Stimulated activated memory B cell treated with anti-CD40 and anti-IgM and Interleukin-4, amounts not matched to agents 10 μg/mL and 1 μg/mL and 100 μg/mL, for 72 hours (primary cell): ENCODE measurements at regions not wholly inside any gene's neighbourhood (a gene's known extent, or its start where the extent isn't known, plus 50 kb on each side); places are given as distances from the start of the nearest gene placed in this dataset.
"Not testable (repeated sequence)": the region's sequence is repeated elsewhere in the genome, so short reads cannot be mapped to it uniquely, and the experiment has no call there.

Experiments used
- ATAC-seq: fragments of 150-1000 bp; cut with Tn5 transposase; 2 replicates; pipeline ENCODE4 v1.10.0; 2021
- H3K27ac Mint-ChIP-seq: one replicate; pipeline ENCODE4 v1.8.0; 2022; ENCODE audit warnings: mild to moderate bottlenecking, mixed read lengths
- H3K27me3 Mint-ChIP-seq: one replicate; pipeline ENCODE4 v1.8.0; 2022; ENCODE audit warnings: mixed read lengths
- H3K36me3 Mint-ChIP-seq: one replicate; pipeline ENCODE4 v1.8.0; 2022; ENCODE audit warnings: mixed read lengths
- H3K4me1 Mint-ChIP-seq: one replicate; pipeline ENCODE4 v1.8.0; 2022; ENCODE audit warnings: mixed read lengths
- H3K4me3 Mint-ChIP-seq: one replicate; pipeline ENCODE4 v1.8.0; 2022; ENCODE audit warnings: mild to moderate bottlenecking, moderate library complexity, mixed read lengths
- H3K9me3 Mint-ChIP-seq: one replicate; pipeline ENCODE4 v1.8.0; 2022; ENCODE audit warnings: mixed read lengths

DNA sequence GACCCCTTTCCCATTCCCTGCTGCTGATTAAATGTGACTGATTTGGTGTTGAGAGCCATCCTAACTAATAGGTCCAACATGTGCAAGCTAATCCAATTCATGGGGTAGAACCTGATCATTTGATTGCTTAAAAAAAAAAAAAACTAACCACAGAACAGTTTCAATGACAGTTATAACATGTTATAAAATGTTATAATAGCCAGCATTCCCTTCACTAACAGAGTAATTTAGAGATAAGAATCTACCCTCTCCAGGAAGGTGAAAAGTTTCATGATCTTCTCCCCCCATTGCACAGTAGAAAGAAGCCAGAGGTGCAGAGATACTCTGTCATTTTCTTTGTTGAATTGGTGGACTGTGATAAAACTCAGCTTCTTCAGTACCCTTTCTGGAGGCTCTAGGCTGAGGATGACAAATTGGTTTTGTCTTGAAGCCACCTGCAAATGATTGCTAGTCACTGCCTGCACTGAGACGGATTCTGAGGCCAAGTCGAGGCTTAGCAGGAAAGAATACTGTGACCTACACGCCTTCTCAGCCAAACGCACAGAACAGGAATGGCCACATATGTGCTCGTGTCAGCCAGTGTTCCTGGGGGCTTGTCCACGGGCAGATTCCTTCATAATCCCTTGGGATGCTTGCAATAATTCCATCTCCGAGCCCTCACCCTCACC lies 215.7 kb upstream of the IRF2BP2 start:
- no peaks in the 10 kb centered on the region for H3K9me3 Mint-ChIP-seq
- no peak overlapping the region for H3K4me3 Mint-ChIP-seq
- no peak overlapping the region for H3K27ac Mint-ChIP-seq
- no peaks in the 10 kb centered on the region for H3K36me3 Mint-ChIP-seq
- H3K27me3 Mint-ChIP-seq = no peaks in the 10 kb centered on the region
- no peaks in the 10 kb centered on the region for H3K4me1 Mint-ChIP-seq
- no peak for ATAC-seq

DNA sequence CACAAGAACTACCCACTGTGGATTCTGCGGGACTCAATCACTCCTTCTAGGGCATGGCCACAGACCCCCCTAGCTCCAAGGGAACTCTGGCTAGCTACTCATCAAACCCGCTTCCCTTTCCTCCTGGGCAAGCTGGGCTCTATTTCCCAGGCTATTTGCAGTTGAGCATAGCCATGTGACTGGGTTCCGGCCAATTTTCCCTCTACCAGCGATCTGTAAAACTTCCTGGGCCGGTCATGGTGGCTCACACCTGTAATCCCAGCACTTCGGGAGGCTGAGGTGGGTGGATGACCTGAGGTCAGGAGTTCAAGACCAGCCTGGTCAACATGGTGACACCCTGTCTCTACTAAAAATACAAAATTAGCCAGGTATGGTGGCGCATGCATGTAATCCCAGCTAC lies 214.9 kb upstream of the IRF2BP2 start:
- not testable (repeated sequence) for H3K9me3 Mint-ChIP-seq, H3K4me3 Mint-ChIP-seq, H3K27ac Mint-ChIP-seq, H3K4me1 Mint-ChIP-seq, H3K36me3 Mint-ChIP-seq, H3K27me3 Mint-ChIP-seq, ATAC-seq

DNA sequence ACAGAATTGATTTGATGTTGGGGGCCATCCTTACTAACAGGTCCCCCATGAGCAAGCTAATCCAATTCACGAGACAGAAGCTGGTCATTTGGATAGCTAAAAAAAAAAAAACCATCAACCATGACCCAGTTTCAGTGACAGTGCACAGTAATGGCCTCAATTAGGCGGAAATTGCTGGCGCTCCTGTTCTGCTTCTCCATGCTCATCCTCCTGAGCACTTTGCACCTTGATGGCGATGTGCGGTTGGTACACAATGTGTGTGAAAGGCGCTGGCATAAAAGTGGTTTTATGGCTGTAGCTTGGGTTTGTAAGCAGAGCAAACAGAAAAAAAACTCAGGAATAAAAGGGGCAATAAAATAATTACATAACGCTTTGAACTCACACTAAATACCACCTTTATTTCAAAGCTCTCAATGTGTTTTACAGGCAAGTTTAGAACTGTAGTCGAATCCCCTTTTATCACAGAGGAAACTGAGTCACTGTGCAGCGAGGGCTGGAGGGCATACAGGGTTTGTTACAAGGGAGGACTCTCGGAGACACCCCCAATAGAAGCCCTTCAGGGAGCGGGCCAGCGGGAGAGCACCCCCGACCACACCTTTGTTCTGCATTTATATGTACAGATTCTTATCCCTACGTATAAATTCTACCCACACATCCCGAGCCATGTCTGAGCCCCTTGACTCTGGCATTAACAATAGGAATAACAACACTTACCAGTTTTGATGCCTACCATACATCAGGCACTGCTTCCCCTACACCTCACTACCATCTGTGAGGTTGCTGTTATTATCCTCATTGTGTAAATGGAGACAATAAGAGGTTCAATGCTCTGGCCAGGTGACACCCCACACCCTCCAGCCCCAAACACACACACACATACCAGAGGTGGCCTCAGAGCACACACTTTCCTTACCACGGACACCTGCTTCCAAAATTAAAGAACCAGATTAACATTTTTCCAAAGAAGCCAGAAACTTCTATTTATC lies 213.5 kb upstream of the IRF2BP2 start:
- Mint-ChIP-seq H3K4me1 (no peaks in the 10 kb centered on the region), H3K4me3 (no peak overlapping the region), H3K9me3 (no peaks in the 10 kb centered on the region), H3K27me3 (no peaks in the 10 kb centered on the region), H3K27ac (no peak overlapping the region), H3K36me3 (no peaks in the 10 kb centered on the region)
- ATAC-seq = no peak

DNA sequence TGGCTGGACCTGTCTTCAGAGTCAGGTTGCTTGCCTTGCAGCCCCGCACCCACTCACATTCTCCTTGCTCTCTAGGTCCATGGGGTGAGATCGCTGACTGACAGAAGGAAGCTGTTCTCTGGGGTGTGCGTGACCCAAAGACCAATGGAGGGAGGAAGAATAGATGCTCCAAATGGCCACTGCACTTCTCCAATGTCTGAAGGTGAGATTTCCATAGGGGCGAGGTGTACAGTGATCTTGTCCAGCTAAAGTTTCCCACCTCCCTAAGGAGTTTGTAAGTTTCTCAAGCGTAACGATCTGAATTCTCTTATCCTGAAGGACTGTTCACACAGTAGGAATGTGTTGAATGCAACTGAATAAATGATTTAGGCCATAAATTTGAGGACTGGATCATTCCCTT lies 211.9 kb upstream of the IRF2BP2 start:
- ATAC-seq = no peak
- Mint-ChIP-seq H3K4me1 (no peaks in the 10 kb centered on the region), H3K36me3 (no peaks in the 10 kb centered on the region), H3K27ac (no peak overlapping the region), H3K4me3 (no peak overlapping the region), H3K9me3 (no peaks in the 10 kb centered on the region), H3K27me3 (no peaks in the 10 kb centered on the region)

DNA sequence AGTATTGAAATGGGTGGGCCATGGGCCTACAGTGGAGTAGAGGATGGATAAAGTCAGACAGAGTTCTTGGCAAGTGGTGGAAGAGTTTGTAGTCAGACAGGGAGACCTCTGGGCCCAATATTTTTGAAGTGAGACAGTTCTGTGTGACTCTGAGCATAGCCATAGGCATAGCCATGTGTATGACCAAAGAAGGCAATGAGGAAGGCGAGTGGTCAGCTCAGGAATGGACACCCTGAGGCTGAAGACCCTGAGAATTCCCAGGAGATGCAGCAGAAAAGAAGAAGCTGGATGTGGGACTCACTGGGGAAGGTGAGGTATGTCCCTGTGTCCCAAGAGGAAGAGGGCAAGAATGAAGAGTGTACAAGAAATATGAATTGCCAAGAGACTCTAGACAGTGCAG lies 210.6 kb upstream of the IRF2BP2 start:
- no peaks in the 10 kb centered on the region for H3K36me3 Mint-ChIP-seq
- no peaks in the 10 kb centered on the region for H3K4me1 Mint-ChIP-seq
- H3K27me3 Mint-ChIP-seq = no peaks in the 10 kb centered on the region
- H3K9me3 Mint-ChIP-seq = no peaks in the 10 kb centered on the region
- no peak for ATAC-seq
- no peak overlapping the region for H3K4me3 Mint-ChIP-seq
- H3K27ac Mint-ChIP-seq = no peak overlapping the region

DNA sequence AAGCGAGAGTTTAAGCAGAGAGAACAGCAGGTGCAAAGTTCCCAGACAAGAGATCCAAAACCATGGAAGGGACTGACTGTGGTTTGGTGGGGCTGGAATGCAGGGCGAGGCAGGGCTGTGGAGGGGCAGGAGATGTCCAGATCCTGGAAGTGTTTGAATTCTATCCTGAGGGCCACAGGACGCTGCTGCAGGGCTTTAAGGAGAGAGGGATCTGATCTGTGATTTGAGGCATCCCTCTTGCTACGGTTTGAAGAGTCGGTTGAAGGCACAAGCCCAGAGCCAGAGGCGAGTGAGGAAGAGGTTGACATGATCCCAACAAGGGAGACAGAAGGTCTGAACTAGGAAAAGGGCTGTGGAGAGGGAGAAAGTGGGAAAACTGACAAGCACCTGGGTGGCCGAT lies 209.9 kb upstream of the IRF2BP2 start:
- not testable (repeated sequence) for H3K27me3 Mint-ChIP-seq, H3K4me1 Mint-ChIP-seq, ATAC-seq, H3K9me3 Mint-ChIP-seq, H3K36me3 Mint-ChIP-seq, H3K27ac Mint-ChIP-seq, H3K4me3 Mint-ChIP-seq

DNA sequence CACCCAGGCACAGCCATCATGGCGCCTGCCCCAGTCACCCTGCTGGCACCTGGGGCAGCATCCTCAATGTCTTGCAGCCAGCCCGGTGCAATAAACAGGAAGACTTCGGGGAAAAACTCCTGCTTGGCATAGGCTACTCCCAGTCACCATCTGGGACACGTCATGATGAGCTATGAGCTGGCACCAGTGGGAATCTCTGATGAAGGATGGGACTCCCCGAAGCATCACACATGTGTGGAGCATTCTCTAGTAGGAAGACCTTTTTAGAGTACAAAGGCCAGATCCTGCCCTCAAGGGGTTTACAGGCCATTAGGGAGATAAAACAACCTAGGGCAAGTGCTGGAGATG lies 208.0 kb upstream of the IRF2BP2 start:
- H3K27ac Mint-ChIP-seq, H3K9me3 Mint-ChIP-seq, ATAC-seq, H3K4me1 Mint-ChIP-seq, H3K4me3 Mint-ChIP-seq, H3K36me3 Mint-ChIP-seq, H3K27me3 Mint-ChIP-seq: not testable (repeated sequence)

DNA sequence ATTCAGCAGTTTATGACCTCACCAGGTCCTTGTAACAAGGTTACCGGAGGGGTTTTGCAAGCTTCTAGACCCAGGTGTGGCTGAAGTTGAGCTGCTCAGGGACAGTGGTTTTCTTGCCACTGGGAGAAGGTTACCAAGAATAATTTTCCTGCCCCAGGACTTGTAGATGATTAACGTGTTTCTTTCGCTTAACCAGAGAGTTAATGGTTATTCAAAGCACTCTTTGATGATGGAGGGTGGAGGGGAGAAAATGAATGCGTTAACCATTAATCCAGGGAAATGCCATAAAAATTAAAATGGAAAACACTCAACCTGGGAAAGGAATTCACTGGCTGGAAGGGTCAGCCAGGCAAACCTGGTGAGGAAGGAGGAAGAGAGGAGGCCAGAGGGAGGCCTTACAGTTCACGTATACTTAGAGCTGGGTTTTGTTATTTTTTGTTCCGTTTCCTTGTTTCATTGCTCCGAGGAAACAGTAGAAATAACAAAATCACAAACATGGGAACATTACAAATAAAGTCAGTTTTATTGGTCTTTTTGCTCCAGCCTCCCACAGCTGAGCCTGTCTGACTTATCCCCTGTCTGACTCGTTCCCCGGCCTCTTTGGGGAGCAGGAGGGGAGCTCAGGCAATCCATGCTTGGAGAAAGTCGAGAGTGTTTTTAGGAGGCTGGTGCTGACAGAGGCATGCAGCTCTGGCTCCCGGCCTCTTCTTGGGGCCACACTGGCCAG lies 207.5 kb upstream of the IRF2BP2 start:
- H3K36me3 Mint-ChIP-seq, ATAC-seq, H3K9me3 Mint-ChIP-seq, H3K4me3 Mint-ChIP-seq, H3K27me3 Mint-ChIP-seq, H3K4me1 Mint-ChIP-seq, H3K27ac Mint-ChIP-seq: not testable (repeated sequence)

DNA sequence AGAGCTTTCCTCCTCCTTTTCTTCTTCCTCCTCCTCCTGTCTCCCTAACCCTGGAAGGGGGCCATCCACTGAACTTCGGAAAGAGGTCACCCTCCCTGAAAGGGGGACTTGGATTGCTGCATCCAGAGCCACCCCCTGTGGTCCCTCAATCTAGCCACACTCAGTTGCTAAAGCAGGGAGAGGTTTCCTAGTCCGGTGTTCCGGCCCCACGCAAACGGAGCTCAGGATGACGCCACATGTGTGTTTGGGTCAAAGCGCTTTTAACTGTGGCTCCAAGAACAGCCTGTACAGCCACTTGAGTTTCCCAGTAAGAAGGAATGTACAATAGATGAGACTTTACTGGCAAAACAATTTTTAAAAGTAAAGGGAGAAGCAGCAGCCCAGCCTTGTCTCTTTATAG lies 206.9 kb upstream of the IRF2BP2 start:
- H3K36me3 Mint-ChIP-seq, H3K27ac Mint-ChIP-seq, H3K27me3 Mint-ChIP-seq, H3K4me1 Mint-ChIP-seq, H3K9me3 Mint-ChIP-seq, ATAC-seq, H3K4me3 Mint-ChIP-seq: not testable (repeated sequence)

DNA sequence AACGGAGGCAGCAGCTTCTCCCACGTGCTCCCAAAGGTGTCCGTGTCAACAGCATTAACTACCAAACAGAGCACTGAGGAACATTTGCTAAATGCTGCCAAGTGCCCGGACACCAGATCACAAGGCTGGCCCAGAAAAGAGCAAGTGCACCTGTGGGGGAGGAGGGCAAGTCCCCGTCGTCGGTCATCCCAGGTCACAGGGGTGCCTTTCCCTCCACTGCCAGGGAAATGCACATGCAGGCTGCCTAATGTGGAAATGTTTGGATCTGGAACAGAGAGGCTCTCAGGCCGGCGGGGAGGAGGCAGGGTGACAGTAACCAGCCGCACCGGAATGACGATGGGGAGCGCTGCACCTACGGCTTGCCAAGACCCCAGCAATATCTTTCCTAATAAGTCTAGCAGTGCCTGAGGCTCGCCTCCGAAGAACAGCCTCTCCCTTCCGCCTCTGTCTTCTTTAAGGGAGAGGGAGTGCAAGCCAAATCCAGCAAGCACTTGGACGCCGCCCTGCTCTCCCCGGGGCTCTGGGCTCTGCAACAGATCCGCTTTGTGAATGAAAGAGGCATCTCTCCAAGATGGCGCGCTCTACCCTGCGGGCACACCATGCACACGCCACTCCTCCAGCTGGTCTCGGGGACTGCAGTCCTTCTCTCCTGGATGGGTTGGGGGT lies 206.3 kb upstream of the IRF2BP2 start:
- H3K27ac Mint-ChIP-seq, H3K36me3 Mint-ChIP-seq, ATAC-seq, H3K4me1 Mint-ChIP-seq, H3K9me3 Mint-ChIP-seq, H3K27me3 Mint-ChIP-seq, H3K4me3 Mint-ChIP-seq: not testable (repeated sequence)

DNA sequence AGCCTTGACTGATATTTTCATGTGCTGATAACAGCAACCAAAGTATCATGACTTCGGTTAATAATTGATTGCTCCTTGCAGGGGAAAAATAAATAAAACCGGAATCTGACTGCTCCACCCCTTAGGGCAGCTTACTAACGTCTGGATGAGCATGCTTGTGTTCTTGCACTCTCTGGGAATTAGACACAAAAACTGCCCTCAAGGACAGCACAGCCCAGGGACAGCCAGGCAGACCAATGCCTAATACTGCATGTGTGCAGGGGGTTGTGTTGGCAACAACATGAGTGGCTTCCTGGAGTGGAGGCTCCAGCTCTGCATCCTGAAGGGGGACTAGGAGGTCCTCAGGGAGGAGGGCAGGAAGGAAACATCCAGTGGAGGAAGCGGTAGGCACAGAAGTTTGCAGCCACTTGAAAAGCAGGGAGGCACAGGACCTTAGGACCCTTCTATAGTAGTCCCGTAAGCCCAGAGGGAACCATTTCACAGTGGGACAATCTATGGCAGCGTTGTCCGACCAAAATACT lies 205.4 kb upstream of the IRF2BP2 start:
- not testable (repeated sequence) for H3K27me3 Mint-ChIP-seq, H3K9me3 Mint-ChIP-seq, H3K27ac Mint-ChIP-seq, H3K4me3 Mint-ChIP-seq, H3K4me1 Mint-ChIP-seq, H3K36me3 Mint-ChIP-seq, ATAC-seq

DNA sequence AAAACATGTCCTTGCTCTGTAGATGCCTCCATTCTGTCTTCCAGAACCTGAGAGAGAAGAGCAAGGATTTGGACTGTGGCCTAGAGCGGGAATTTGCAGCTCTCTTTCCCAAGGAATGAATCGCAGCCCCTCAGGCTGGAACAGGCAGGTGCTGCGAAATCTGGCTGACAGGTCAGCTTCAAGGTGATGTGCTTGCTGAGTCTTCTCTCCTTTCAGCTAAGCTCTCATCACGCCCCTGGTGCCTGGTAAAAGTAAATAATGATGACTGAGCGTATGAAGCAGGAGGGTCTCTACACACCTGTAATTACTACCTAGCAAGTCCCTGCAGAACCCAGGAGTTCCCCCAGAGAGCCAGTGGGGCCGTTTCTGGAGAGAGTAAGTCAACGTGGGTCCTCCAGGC lies 204.3 kb upstream of the IRF2BP2 start:
- not testable (repeated sequence) for H3K4me1 Mint-ChIP-seq, H3K9me3 Mint-ChIP-seq, H3K4me3 Mint-ChIP-seq, H3K27me3 Mint-ChIP-seq, H3K36me3 Mint-ChIP-seq, ATAC-seq, H3K27ac Mint-ChIP-seq

DNA sequence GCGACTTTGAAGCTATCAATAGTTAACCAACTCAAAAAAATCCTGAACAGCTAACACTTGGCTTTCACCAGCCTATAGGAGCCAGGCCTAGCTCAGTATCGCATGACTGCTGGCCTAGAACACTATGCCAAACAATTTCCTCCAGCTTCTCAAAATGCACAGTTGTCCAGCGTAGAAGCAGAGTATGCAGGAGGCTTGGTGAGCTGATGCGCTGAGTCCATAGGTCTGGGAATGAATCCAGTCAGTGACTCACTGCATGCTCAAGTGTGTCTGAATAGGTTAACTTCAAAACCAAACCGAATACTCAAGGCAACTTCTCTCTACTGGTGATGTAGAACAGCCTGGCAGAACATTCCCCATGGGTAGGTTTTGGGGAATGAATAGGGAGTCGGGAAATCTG lies 201.8 kb upstream of the IRF2BP2 start:
- not testable (repeated sequence) for ATAC-seq, H3K4me1 Mint-ChIP-seq, H3K36me3 Mint-ChIP-seq, H3K4me3 Mint-ChIP-seq, H3K27ac Mint-ChIP-seq, H3K27me3 Mint-ChIP-seq, H3K9me3 Mint-ChIP-seq

DNA sequence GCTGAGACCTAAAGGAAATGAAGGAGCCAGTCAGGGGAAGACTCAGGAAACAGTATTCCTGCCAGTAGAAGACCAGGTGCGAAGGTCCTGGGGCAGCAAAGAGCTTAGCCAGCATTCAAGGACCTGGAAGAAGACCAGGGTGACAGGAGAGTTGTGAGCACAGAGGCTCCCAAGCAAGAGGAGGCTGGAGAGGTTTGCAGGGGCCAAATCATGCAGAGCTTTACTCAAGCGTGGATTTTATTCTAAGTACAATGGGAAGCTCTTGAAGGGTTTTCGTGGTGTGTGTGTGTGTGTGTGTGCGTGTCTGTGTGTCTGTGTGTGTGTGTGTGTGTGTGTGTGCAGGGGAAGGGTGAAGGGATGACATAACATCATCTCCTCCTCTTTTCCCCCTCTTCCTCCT lies 200.7 kb upstream of the IRF2BP2 start:
- ATAC-seq, H3K4me1 Mint-ChIP-seq, H3K27ac Mint-ChIP-seq, H3K27me3 Mint-ChIP-seq, H3K36me3 Mint-ChIP-seq, H3K9me3 Mint-ChIP-seq, H3K4me3 Mint-ChIP-seq: not testable (repeated sequence)

DNA sequence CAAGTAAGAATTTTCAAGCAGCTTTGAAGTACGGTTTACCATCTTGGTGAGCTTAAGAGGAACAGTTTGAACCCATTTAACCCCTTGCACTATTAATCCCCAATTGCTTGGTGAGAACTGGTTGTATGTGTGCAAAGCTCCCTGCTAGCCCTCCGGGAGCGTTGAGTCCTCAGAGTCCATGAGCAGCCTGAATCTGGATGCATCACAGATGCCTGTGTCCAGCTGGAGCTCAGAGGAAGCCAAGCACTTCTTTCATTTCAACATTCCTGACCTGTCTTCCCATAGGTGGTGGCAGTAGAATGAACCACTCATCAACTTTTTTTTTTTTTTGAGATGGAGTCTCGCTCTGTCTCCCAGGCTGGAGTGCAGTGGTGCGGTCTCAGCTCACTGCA lies 199.9 kb upstream of the IRF2BP2 start:
- not testable (repeated sequence) for ATAC-seq, H3K27me3 Mint-ChIP-seq, H3K27ac Mint-ChIP-seq, H3K4me3 Mint-ChIP-seq, H3K4me1 Mint-ChIP-seq, H3K36me3 Mint-ChIP-seq, H3K9me3 Mint-ChIP-seq
